ENCODE measurements at regions not wholly inside any gene's neighbourhood (a gene's known extent, or its start where the extent isn't known, plus 50 kb on each side); places are given as distances from the start of the nearest gene placed in this dataset.

GRCh38 chr2:150690261-150690660 is 202.8 kb upstream of the RND3 start:
- DNase-seq (ENCODE audit: low spot score) = no peak
- H3K9me3 ChIP-seq (ENCODE audit: low read depth) = no peaks in the 10 kb centered on the region
- no peaks in the 10 kb centered on the region for H3K4me1 ChIP-seq
- no peaks in the 10 kb centered on the region for H3K9me3 Mint-ChIP-seq
- H3K36me3 ChIP-seq = no peaks in the 10 kb centered on the region
- H3K4me2 ChIP-seq = no peak overlapping the region
- H3K27me3 ChIP-seq = no peaks in the 10 kb centered on the region
- H3K27me3 Mint-ChIP-seq (ENCODE audit: insufficient read depth, low read depth) = no peaks in the 10 kb centered on the region
- TF ChIP-seq EZH2phosphoT487 (IDR thresholded peaks at IDR 0.05) (no peak), EZH2 (IDR thresholded peaks at IDR 0.05) (no peak)
- TF ChIP-seq, protein P1, sequence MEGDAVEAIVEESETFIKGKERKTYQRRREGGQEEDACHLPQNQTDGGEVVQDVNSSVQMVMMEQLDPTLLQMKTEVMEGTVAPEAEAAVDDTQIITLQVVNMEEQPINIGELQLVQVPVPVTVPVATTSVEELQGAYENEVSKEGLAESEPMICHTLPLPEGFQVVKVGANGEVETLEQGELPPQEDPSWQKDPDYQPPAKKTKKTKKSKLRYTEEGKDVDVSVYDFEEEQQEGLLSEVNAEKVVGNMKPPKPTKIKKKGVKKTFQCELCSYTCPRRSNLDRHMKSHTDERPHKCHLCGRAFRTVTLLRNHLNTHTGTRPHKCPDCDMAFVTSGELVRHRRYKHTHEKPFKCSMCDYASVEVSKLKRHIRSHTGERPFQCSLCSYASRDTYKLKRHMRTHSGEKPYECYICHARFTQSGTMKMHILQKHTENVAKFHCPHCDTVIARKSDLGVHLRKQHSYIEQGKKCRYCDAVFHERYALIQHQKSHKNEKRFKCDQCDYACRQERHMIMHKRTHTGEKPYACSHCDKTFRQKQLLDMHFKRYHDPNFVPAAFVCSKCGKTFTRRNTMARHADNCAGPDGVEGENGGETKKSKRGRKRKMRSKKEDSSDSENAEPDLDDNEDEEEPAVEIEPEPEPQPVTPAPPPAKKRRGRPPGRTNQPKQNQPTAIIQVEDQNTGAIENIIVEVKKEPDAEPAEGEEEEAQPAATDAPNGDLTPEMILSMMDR (IDR thresholded peaks at IDR 0.05) = no peak
- H3K4me1 Mint-ChIP-seq = peaks cover 2% of the 10 kb centered on the region
- no peak overlapping the region for H3K4me3 ChIP-seq
- H3K79me2 ChIP-seq (ENCODE audit: low read depth) = no peaks in the 10 kb centered on the region
- no peak overlapping the region for H3K4me3 Mint-ChIP-seq
- H4K20me1 ChIP-seq (ENCODE audit: low read depth) = no peaks in the 10 kb centered on the region
- peaks cover 2% of the 10 kb centered on the region for H3K36me3 Mint-ChIP-seq
- no peak overlapping the region for H3K27ac Mint-ChIP-seq
- no peak overlapping the region for H3K9ac ChIP-seq
- no peak overlapping the region for H3K27ac ChIP-seq
- no peaks in the 10 kb centered on the region for H3F3A ChIP-seq (ENCODE audit: low read depth)
- no peak overlapping the region for H2AFZ ChIP-seq (replicated peaks)

DNA sequence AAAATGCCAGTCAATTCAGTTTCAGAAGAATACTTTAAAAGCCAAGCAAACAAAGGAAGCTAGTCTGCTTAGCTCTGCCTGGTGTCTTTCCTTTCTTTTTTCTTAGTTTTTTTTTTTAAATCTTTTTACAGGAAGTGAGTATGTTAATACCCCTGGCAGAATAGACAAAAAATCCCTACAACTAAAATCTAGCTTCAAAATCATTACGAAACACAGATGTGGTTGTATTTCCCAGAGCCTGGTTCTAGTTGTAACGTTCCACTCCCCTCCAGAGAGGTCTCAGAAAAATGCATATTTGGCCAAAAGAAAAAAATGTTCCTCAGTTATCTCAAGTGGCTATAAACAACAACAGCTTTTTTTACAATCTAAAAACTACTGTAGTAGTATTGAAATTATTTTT is 202.1 kb upstream of the RND3 start:
- DNase-seq (ENCODE audit: low spot score) = no peak
- Histone ChIP-seq H3K9ac (no peak overlapping the region), H3K4me3 (no peak overlapping the region), H3F3A (ENCODE audit: low read depth) (no peaks in the 10 kb centered on the region), H3K36me3 (no peaks in the 10 kb centered on the region), H3K27ac (no peak overlapping the region), H3K4me1 (no peaks in the 10 kb centered on the region), H3K79me2 (ENCODE audit: low read depth) (no peaks in the 10 kb centered on the region), H3K9me3 (ENCODE audit: low read depth) (no peaks in the 10 kb centered on the region), H4K20me1 (ENCODE audit: low read depth) (no peaks in the 10 kb centered on the region), H3K4me2 (no peak overlapping the region), H3K27me3 (no peaks in the 10 kb centered on the region), H2AFZ (replicated peaks) (no peak overlapping the region)
- Mint-ChIP-seq H3K9me3 (no peaks in the 10 kb centered on the region), H3K4me3 (no peak overlapping the region), H3K27ac (no peak overlapping the region), H3K36me3 (peaks cover 2% of the 10 kb centered on the region), H3K27me3 (ENCODE audit: insufficient read depth, low read depth) (no peaks in the 10 kb centered on the region), H3K4me1 (peaks cover 6% of the 10 kb centered on the region)
- TF ChIP-seq, protein P1 (IDR thresholded peaks at IDR 0.05) = no peak
- no peak for TF ChIP-seq EZH2 (IDR thresholded peaks at IDR 0.05)
- TF ChIP-seq EZH2phosphoT487 (IDR thresholded peaks at IDR 0.05) = no peak

DNA sequence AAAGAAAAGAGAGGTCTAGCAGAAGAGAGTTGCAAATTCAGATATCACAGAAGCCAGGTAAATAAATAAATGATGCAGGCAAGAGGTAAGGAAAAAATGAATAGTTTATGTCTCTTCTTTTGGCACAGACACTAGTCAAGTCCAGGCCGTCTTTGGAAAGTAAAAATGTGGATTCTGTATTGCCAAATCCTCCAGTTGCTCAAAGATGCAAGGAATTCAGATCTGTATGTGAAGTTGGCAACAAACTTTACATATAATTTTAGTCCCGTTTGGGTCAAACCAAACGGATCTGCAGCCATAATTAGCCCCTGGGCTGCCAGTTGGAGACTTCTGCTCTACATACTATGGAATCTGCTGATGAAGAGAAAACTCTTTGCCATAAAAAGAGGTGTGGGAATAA is 200.5 kb upstream of the RND3 start:
- Histone ChIP-seq H3K79me2 (ENCODE audit: low read depth) (no peaks in the 10 kb centered on the region), H3K27ac (no peak overlapping the region), H3K9me3 (ENCODE audit: low read depth) (no peaks in the 10 kb centered on the region), H3F3A (ENCODE audit: low read depth) (no peaks in the 10 kb centered on the region), H3K4me2 (no peak overlapping the region), H3K27me3 (no peaks in the 10 kb centered on the region), H3K4me1 (no peaks in the 10 kb centered on the region), H4K20me1 (ENCODE audit: low read depth) (no peaks in the 10 kb centered on the region), H2AFZ (replicated peaks) (no peak overlapping the region), H3K4me3 (no peak overlapping the region), H3K9ac (no peak overlapping the region), H3K36me3 (no peaks in the 10 kb centered on the region)
- no peak for DNase-seq (ENCODE audit: low spot score)
- H3K36me3 Mint-ChIP-seq = peaks cover 2% of the 10 kb centered on the region
- no peaks in the 10 kb centered on the region for H3K9me3 Mint-ChIP-seq
- no peak for TF ChIP-seq EZH2phosphoT487 (IDR thresholded peaks at IDR 0.05)
- TF ChIP-seq EZH2 (IDR thresholded peaks at IDR 0.05) = no peak
- TF ChIP-seq, protein P1 (IDR thresholded peaks at IDR 0.05) = no peak
- H3K27me3 Mint-ChIP-seq (ENCODE audit: insufficient read depth, low read depth) = peaks cover 2% of the 10 kb centered on the region
- H3K4me3 Mint-ChIP-seq = no peak overlapping the region
- no peak overlapping the region for H3K27ac Mint-ChIP-seq
- peaks cover 6% of the 10 kb centered on the region for H3K4me1 Mint-ChIP-seq
